ENCODE measurements at regions not wholly inside any gene's neighbourhood (a gene's known extent, or its start where the extent isn't known, plus 50 kb on each side); places are given as distances from the start of the nearest gene placed in this dataset.

- H3K4me1 Mint-ChIP-seq (ENCODE audit: unreplicated experiment): peaks cover 21% of the 10 kb centered on the region
- H3K4me3 Mint-ChIP-seq (ENCODE audit: unreplicated experiment): peak overlapping the region; percentile 71
- no peaks in the 10 kb centered on the region for H3K36me3 Mint-ChIP-seq (ENCODE audit: low read depth, unreplicated experiment)
- H3K27me3 Mint-ChIP-seq (ENCODE audit: unreplicated experiment): no peaks in the 10 kb centered on the region
- peak overlapping the region; percentile 45 for H3K27ac Mint-ChIP-seq (ENCODE audit: unreplicated experiment)
- TF ChIP-seq CTCF (IDR thresholded peaks at IDR 0.05; ENCODE audit: unreplicated experiment): no peak
- peak; percentile 11 for DNase-seq (ENCODE audit: low spot score)
- no peaks in the 10 kb centered on the region for H3K9me3 Mint-ChIP-seq (ENCODE audit: unreplicated experiment)
Measured at GRCh38 chr7:26441002-26441521, 149.4 kb downstream of the SNX10 start.

- no peaks in the 10 kb centered on the region for H3K27me3 Mint-ChIP-seq (ENCODE audit: unreplicated experiment)
- H3K27ac Mint-ChIP-seq (ENCODE audit: unreplicated experiment): peak overlapping the region; percentile 45
- no peak for DNase-seq (ENCODE audit: low spot score)
- no peaks in the 10 kb centered on the region for H3K9me3 Mint-ChIP-seq (ENCODE audit: unreplicated experiment)
- TF ChIP-seq CTCF (IDR thresholded peaks at IDR 0.05; ENCODE audit: unreplicated experiment): no peak
- no peaks in the 10 kb centered on the region for H3K36me3 Mint-ChIP-seq (ENCODE audit: low read depth, unreplicated experiment)
- peak overlapping the region; percentile 71 for H3K4me3 Mint-ChIP-seq (ENCODE audit: unreplicated experiment)
- H3K4me1 Mint-ChIP-seq (ENCODE audit: unreplicated experiment): peaks cover 21% of the 10 kb centered on the region
Measured at GRCh38 chr7:26441611-26442277, 150.1 kb downstream of the SNX10 start.

- no peaks in the 10 kb centered on the region for H3K36me3 Mint-ChIP-seq (ENCODE audit: low read depth, unreplicated experiment)
- H3K4me1 Mint-ChIP-seq (ENCODE audit: unreplicated experiment): peaks cover 19% of the 10 kb centered on the region
- no peak overlapping the region for H3K4me3 Mint-ChIP-seq (ENCODE audit: unreplicated experiment)
- H3K27me3 Mint-ChIP-seq (ENCODE audit: unreplicated experiment): no peaks in the 10 kb centered on the region
- no peak overlapping the region for H3K27ac Mint-ChIP-seq (ENCODE audit: unreplicated experiment)
- no peaks in the 10 kb centered on the region for H3K9me3 Mint-ChIP-seq (ENCODE audit: unreplicated experiment)
- DNase-seq (ENCODE audit: low spot score): no peak
- no peak for TF ChIP-seq CTCF (IDR thresholded peaks at IDR 0.05; ENCODE audit: unreplicated experiment)
Measured at GRCh38 chr7:26443006-26443405, 151.3 kb downstream of the SNX10 start.

GRCh38 chr7:26443751-26444150 lies 152.1 kb downstream of the SNX10 start:
- Mint-ChIP-seq H3K4me3 (ENCODE audit: unreplicated experiment) (no peak overlapping the region), H3K9me3 (ENCODE audit: unreplicated experiment) (no peaks in the 10 kb centered on the region), H3K36me3 (ENCODE audit: low read depth, unreplicated experiment) (no peaks in the 10 kb centered on the region), H3K27ac (ENCODE audit: unreplicated experiment) (no peak overlapping the region), H3K27me3 (ENCODE audit: unreplicated experiment) (no peaks in the 10 kb centered on the region), H3K4me1 (ENCODE audit: unreplicated experiment) (peaks cover 22% of the 10 kb centered on the region)
- TF ChIP-seq CTCF (IDR thresholded peaks at IDR 0.05; ENCODE audit: unreplicated experiment): no peak
- DNase-seq (ENCODE audit: low spot score): no peak

GRCh38 chr7:26444555-26444954 lies 152.9 kb downstream of the SNX10 start:
- no peak for DNase-seq (ENCODE audit: low spot score)
- H3K4me3 Mint-ChIP-seq (ENCODE audit: unreplicated experiment): no peak overlapping the region
- peaks cover 20% of the 10 kb centered on the region for H3K4me1 Mint-ChIP-seq (ENCODE audit: unreplicated experiment)
- H3K36me3 Mint-ChIP-seq (ENCODE audit: low read depth, unreplicated experiment): no peaks in the 10 kb centered on the region
- H3K9me3 Mint-ChIP-seq (ENCODE audit: unreplicated experiment): no peaks in the 10 kb centered on the region
- no peak for TF ChIP-seq CTCF (IDR thresholded peaks at IDR 0.05; ENCODE audit: unreplicated experiment)
- H3K27ac Mint-ChIP-seq (ENCODE audit: unreplicated experiment): no peak overlapping the region
- H3K27me3 Mint-ChIP-seq (ENCODE audit: unreplicated experiment): no peaks in the 10 kb centered on the region

Data from endothelial cell (in vitro differentiated cells).